Smooth muscle cell (in vitro differentiated cells): ENCODE measurements at regions not wholly inside any gene's neighbourhood (a gene's known extent, or its start where the extent isn't known, plus 50 kb on each side); places are given as distances from the start of the nearest gene placed in this dataset.

Experiments
- DNase-seq: peaks from one replicate; lab custom pipeline; 2025; ENCODE audit not compliant: unreplicated experiment; lab: John Stamatoyannopoulos, UW
- H2AFZ ChIP-seq: fragments of 200-600 bp; sonication (generic); 2 replicates; pipeline ENCODE4 v1.6.0; 2016; ENCODE audit warnings: antibody characterized with exemption, low read depth, mild to moderate bottlenecking
- H3F3A ChIP-seq: fragments of 200-600 bp; sonication (generic); 2 replicates; pipeline ENCODE4 v1.6.0; 2017; ENCODE audit warnings: antibody characterized with exemption, low read depth
- H3K27ac ChIP-seq: fragments of 200-600 bp; sonication (generic); 2 replicates; pipeline ENCODE4 v1.5.1; 2016; ENCODE audit warnings: low read depth, mild to moderate bottlenecking
- H3K27me3 ChIP-seq: fragments of 200-600 bp; sonication (generic); 2 replicates; pipeline ENCODE4 v1.6.1; 2016; ENCODE audit warnings: low read depth, mild to moderate bottlenecking
- H3K36me3 ChIP-seq: fragments of 200-600 bp; sonication (generic); 2 replicates; pipeline ENCODE4 v1.5.1; 2016; ENCODE audit warnings: low read depth
- H3K4me1 ChIP-seq: fragments of 200-600 bp; sonication (generic); 2 replicates; pipeline ENCODE4 v1.5.1; 2016; ENCODE audit warnings: low read depth
- H3K4me2 ChIP-seq: fragments of 200-600 bp; sonication (generic); 2 replicates; pipeline ENCODE4 v1.6.0; 2016; ENCODE audit warnings: mild to moderate bottlenecking
- H3K4me3 ChIP-seq: fragments of 200-600 bp; sonication (generic); 2 replicates; pipeline ENCODE4 v1.5.1; 2016; ENCODE audit warnings: mild to moderate bottlenecking
- H3K79me2 ChIP-seq: fragments of 200-600 bp; sonication (generic); 2 replicates; pipeline ENCODE4 v1.6.0; 2016; ENCODE audit warnings: low read depth, mild to moderate bottlenecking
- H3K9ac ChIP-seq: fragments of 200-600 bp; sonication (generic); 2 replicates; pipeline ENCODE4 v1.6.0; 2016; ENCODE audit warnings: low read depth
- H3K9me3 ChIP-seq: fragments of 200-600 bp; sonication (generic); replicated peaks from 2 replicates; pipeline ENCODE4 v1.5.1; 2016; ENCODE audit warnings: low read depth
- H4K20me1 ChIP-seq: fragments of 200-600 bp; sonication (generic); 2 replicates; pipeline ENCODE4 v1.6.0; 2016; ENCODE audit warnings: low read depth
- CTCF ChIP-seq: fragments of 200-600 bp; sonication (generic); IDR thresholded peaks from 2 replicates; pipeline ENCODE4 v1.5.1; 2017; ENCODE audit warnings: borderline replicate concordance, mild to moderate bottlenecking, antibody characterized with exemption; ENCODE audit not compliant: insufficient read depth, poor library complexity, severe bottlenecking
- whole genome bisulfite sequencing: methylation state at CpG from one replicate; pipeline ENCODE4 v1.1.7; 2016; ENCODE audit warnings: low lambda C conversion rate; 5-methylcytosine and 5-hydroxymethylcytosine counted together

GRCh38 chr9:87322840-87323635, 174.6 kb upstream of the DAPK1 start:
- H2AFZ ChIP-seq: no peak overlapping the region
- H4K20me1 ChIP-seq: no peaks in the 10 kb centered on the region
- peaks cover 5% of the 10 kb centered on the region for H3F3A ChIP-seq
- H3K9ac ChIP-seq: no peak overlapping the region
- no peaks in the 10 kb centered on the region for H3K36me3 ChIP-seq
- H3K4me1 ChIP-seq: peaks cover 2% of the 10 kb centered on the region
- no peak for TF ChIP-seq CTCF
- no peaks in the 10 kb centered on the region for H3K27me3 ChIP-seq
- no peak overlapping the region for H3K27ac ChIP-seq
- H3K4me2 ChIP-seq: no peak overlapping the region
- WGBS: 90% methylated on average over 5 of the region's 5 CpGs
- H3K79me2 ChIP-seq: no peaks in the 10 kb centered on the region
- no peak overlapping the region for H3K4me3 ChIP-seq
- H3K9me3 ChIP-seq: no peaks in the 10 kb centered on the region
- no peak for DNase-seq

GRCh38 chr9:87323928-87324327, 173.7 kb upstream of the DAPK1 start:
- 77% methylated on average over 2 of the region's 2 CpGs for WGBS

GRCh38 chr9:87324613-87325194, 173.0 kb upstream of the DAPK1 start:
- peak; percentile 83 for TF ChIP-seq CTCF
- WGBS: 7% methylated on average over 5 of the region's 5 CpGs
- no peaks in the 10 kb centered on the region for H3K36me3 ChIP-seq
- no peak overlapping the region for H2AFZ ChIP-seq
- no peak overlapping the region for H3K27ac ChIP-seq
- no peak overlapping the region for H3K4me3 ChIP-seq
- H3K4me1 ChIP-seq: peaks cover 2% of the 10 kb centered on the region
- no peak for DNase-seq
- peaks cover 5% of the 10 kb centered on the region for H3F3A ChIP-seq
- H3K27me3 ChIP-seq: no peaks in the 10 kb centered on the region
- H3K4me2 ChIP-seq: no peak overlapping the region
- no peak overlapping the region for H3K9ac ChIP-seq
- H3K79me2 ChIP-seq: no peaks in the 10 kb centered on the region
- H4K20me1 ChIP-seq: no peaks in the 10 kb centered on the region
- no peaks in the 10 kb centered on the region for H3K9me3 ChIP-seq

More at GRCh38 chr9:87323928-87324327, 173.7 kb upstream of the DAPK1 start:
- Histone ChIP-seq H3F3A (peaks cover 5% of the 10 kb centered on the region), H3K4me1 (peaks cover 2% of the 10 kb centered on the region), H3K9ac (no peak overlapping the region), H3K4me2 (no peak overlapping the region), H3K9me3 (no peaks in the 10 kb centered on the region), H3K4me3 (no peak overlapping the region), H3K36me3 (no peaks in the 10 kb centered on the region), H4K20me1 (no peaks in the 10 kb centered on the region), H3K27ac (no peak overlapping the region), H2AFZ (no peak overlapping the region), H3K79me2 (no peaks in the 10 kb centered on the region), H3K27me3 (no peaks in the 10 kb centered on the region)
- no peak for DNase-seq
- no peak for TF ChIP-seq CTCF
